ES-I3 (cell line): ENCODE measurements at regions not wholly inside any gene's neighbourhood (a gene's known extent, or its start where the extent isn't known, plus 50 kb on each side); places are given as distances from the start of the nearest gene placed in this dataset.

Experiments
- H3K36me3 ChIP-seq: 2 replicates; pipeline ENCODE4 v1.6.1; 2013; ENCODE audit warnings: mild to moderate bottlenecking, low read length, control low read depth, moderate library complexity; ENCODE audit not compliant: insufficient read depth
- H3K4me1 ChIP-seq: 2 replicates; pipeline ENCODE4 v1.6.1; 2013; ENCODE audit warnings: mild to moderate bottlenecking, control low read depth, low read length; ENCODE audit not compliant: insufficient read depth
- H3K9ac ChIP-seq: 2 replicates; pipeline ENCODE4 v1.6.1; 2013; ENCODE audit warnings: low read depth, mild to moderate bottlenecking, low read length, moderate library complexity
- H3K9me3 ChIP-seq: 2 replicates; pipeline ENCODE4 v1.6.1; 2013; ENCODE audit warnings: mild to moderate bottlenecking, low read length, moderate library complexity; ENCODE audit not compliant: control insufficient read depth, insufficient read depth

DNA sequence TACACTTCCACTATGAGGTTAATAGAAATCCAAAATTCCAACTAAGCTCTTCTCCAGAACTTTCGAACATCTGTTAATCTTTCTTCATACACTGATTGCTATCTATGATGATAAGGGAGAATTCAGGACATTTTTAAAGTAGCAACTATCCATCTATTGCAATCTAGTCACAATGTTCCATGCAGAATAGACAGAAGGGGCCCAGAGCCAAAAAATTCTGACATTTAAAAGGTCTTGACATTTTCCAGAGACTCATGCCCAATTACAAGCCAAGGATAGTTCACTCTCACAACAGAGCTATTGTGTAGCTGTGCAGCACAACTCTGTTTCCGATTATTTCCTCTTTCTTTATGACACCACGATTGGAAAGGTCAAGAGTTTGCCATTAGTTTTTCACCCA is 999.7 kb upstream of the ALCAM start:
- Histone ChIP-seq H3K4me1 (no peaks in the 10 kb centered on the region), H3K36me3 (no peaks in the 10 kb centered on the region), H3K9me3 (no peaks in the 10 kb centered on the region; the same call in 1 of the 2 replicates), H3K9ac (no peak overlapping the region)

- Histone ChIP-seq H3K9ac (no peak overlapping the region), H3K4me1 (no peaks in the 10 kb centered on the region), H3K36me3 (no peaks in the 10 kb centered on the region), H3K9me3 (no peaks in the 10 kb centered on the region; the same call in 1 of the 2 replicates)
Observed at GRCh38 chr3:104368760-104369159, 997.9 kb upstream of the ALCAM start.

DNA sequence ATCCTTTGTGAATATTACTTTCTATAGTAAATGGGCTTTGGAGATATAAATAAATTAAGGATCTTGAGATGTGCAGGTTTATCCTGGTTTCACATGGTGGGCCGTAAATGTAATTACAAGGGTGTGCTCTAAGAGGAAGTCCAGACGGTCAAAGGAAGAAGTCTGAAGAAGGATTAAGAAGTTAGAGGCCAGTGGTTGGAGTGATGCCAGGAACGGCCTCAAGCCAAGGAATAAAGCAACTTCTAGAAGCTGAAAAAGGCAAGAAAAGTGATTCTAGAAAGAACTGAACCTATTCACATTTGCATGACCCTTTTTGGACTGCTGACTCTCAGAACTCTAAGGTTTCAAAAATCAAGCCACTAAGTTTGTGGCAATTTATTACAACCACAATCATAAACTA is 981.3 kb upstream of the ALCAM start:
- Histone ChIP-seq H3K9ac (no peak overlapping the region), H3K36me3 (no peaks in the 10 kb centered on the region), H3K4me1 (no peaks in the 10 kb centered on the region), H3K9me3 (no peaks in the 10 kb centered on the region)

- peaks cover 6% of the 10 kb centered on the region; the same call in 1 of the 2 replicates for H3K9me3 ChIP-seq
- H3K36me3 ChIP-seq: no peaks in the 10 kb centered on the region
- no peaks in the 10 kb centered on the region for H3K4me1 ChIP-seq
- no peak overlapping the region for H3K9ac ChIP-seq
Observed at GRCh38 chr3:104388619-104389018, 978.1 kb upstream of the ALCAM start.

- no peaks in the 10 kb centered on the region for H3K4me1 ChIP-seq
- H3K9ac ChIP-seq: no peak overlapping the region
- peaks cover 6% of the 10 kb centered on the region; the same call in 1 of the 2 replicates for H3K9me3 ChIP-seq
- no peaks in the 10 kb centered on the region for H3K36me3 ChIP-seq
Observed at GRCh38 chr3:104392327-104392726, 974.4 kb upstream of the ALCAM start.

DNA sequence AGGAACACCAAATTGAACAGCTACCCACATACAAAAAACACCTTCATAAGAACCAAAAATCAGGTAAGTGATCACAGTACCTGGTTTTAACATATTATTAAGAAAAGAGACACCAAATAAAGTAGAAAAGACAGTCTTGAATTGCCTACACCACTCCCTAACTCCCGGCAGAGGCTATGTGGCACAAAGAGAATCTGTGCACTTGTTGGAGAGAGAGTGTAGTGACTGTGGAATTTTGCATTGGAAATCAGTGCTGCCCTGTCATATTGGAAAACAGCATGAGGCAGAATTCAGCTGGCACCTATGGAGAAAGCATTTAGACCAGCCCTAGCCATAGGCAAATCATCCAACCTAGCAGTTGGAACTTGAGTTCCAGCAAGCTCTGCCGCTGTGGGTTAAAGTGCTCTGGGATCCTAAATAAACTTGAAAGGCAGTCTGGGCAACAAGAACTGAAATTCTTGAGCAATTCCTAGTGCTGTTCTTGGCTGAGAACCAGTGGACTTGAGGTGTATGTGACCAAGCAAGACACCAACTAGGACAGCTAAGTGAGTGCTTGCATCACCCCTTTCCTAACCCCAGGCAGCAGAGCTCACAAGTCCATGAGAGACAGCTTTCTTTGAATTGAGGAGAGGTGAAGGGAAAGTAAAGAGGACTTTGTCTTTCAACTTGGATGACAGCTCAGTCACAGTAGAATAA is 969.6 kb upstream of the ALCAM start:
- Histone ChIP-seq H3K36me3 (no peaks in the 10 kb centered on the region), H3K4me1 (no peaks in the 10 kb centered on the region), H3K9ac (no peak overlapping the region), H3K9me3 (no peaks in the 10 kb centered on the region; the same call in 1 of the 2 replicates)

- H3K36me3 ChIP-seq: no peaks in the 10 kb centered on the region
- no peaks in the 10 kb centered on the region; the same call in 1 of the 2 replicates for H3K9me3 ChIP-seq
- H3K9ac ChIP-seq: no peak overlapping the region
- no peaks in the 10 kb centered on the region for H3K4me1 ChIP-seq
Observed at GRCh38 chr3:104397713-104398112, 969.0 kb upstream of the ALCAM start.

DNA sequence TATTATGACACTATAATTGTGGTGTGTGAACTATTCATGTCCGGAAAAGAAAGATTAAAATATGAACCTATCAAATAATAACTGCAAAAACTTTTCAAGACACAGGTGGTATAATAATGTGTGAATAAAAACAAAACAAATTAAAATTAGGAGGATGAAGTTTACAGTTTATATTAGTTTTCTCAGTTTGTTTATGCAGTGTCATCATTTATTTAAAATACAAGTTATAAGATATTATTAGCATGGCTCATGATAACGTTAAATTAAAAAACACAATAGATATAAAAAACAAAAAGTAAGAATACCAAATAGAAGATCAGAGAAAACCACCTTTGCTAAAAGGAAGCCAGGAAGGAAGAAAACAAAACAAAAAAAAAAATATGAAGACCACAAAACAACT is 963.8 kb upstream of the ALCAM start:
- H3K36me3 ChIP-seq: no peaks in the 10 kb centered on the region
- H3K9me3 ChIP-seq: no peaks in the 10 kb centered on the region; the same call in 1 of the 2 replicates
- no peak overlapping the region for H3K9ac ChIP-seq
- no peaks in the 10 kb centered on the region for H3K4me1 ChIP-seq

- Histone ChIP-seq H3K9me3 (no peaks in the 10 kb centered on the region), H3K36me3 (no peaks in the 10 kb centered on the region; the same call in 1 of the 2 replicates), H3K9ac (no peak overlapping the region), H3K4me1 (no peaks in the 10 kb centered on the region)
Observed at GRCh38 chr3:104411757-104412156, 955.0 kb upstream of the ALCAM start.

GRCh38 chr3:104412608-104413580 is 953.8 kb upstream of the ALCAM start:
- H3K4me1 ChIP-seq: no peaks in the 10 kb centered on the region
- H3K9ac ChIP-seq: no peak overlapping the region
- no peaks in the 10 kb centered on the region for H3K9me3 ChIP-seq
- no peaks in the 10 kb centered on the region; the same call in 1 of the 2 replicates for H3K36me3 ChIP-seq

DNA sequence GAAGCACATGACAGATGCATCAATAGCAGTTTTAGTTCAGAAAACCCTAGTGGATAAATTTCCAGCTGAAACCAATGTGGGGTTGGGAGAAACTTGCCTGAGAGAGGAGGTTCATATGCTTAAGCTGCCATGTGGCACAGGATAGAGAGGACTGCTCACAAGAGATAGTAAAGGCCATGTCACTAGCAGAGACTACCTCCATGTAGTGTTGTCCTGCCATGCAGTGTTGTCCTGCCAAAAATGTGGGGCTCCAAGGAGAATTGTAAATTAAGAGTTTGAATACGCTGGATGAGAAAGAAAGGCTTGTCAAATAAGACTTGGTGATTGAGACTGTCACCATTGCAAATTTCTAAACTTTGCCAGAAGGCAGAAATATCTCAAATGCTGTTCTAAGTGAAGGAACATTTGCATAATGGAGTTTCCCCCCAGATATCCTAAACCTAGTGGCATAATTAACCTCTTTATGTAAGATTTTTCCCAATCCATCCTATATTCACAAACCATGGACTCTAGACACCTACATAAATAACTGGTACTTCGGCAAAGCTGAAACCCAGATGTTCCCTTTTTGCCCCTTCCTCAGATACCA is 938.3 kb upstream of the ALCAM start:
- Histone ChIP-seq H3K9ac (no peak overlapping the region), H3K36me3 (peaks cover 3% of the 10 kb centered on the region; the same call in 1 of the 2 replicates), H3K9me3 (no peaks in the 10 kb centered on the region; the same call in 1 of the 2 replicates), H3K4me1 (peaks cover 9% of the 10 kb centered on the region; the same call in 1 of the 2 replicates)

DNA sequence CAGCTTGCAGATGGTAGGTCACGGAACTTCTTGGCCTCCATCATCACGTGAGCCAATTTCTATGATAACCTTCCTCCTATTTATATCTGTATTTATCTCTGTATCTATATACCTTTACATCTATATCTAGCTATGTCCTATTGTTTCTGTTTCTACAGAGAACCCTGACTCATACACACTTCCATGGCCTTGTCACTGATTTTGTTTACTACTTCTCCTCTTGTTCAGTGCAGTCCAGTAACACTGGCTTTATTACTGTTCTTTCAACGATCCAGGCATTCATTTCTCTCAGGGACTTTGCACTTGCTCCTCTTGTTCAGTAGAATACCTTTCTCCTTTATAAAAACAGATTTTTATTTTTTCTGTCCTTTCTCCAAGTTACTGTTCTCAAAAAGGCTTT is 937.0 kb upstream of the ALCAM start:
- Histone ChIP-seq H3K9ac (no peak overlapping the region), H3K36me3 (peaks cover 4% of the 10 kb centered on the region; the same call in 1 of the 2 replicates), H3K4me1 (peaks cover 9% of the 10 kb centered on the region; the same call in 1 of the 2 replicates), H3K9me3 (no peaks in the 10 kb centered on the region; the same call in 1 of the 2 replicates)

GRCh38 chr3:104436506-104436905 is 930.2 kb upstream of the ALCAM start:
- H3K4me1 ChIP-seq: peaks cover 27% of the 10 kb centered on the region
- no peak overlapping the region for H3K9ac ChIP-seq

DNA sequence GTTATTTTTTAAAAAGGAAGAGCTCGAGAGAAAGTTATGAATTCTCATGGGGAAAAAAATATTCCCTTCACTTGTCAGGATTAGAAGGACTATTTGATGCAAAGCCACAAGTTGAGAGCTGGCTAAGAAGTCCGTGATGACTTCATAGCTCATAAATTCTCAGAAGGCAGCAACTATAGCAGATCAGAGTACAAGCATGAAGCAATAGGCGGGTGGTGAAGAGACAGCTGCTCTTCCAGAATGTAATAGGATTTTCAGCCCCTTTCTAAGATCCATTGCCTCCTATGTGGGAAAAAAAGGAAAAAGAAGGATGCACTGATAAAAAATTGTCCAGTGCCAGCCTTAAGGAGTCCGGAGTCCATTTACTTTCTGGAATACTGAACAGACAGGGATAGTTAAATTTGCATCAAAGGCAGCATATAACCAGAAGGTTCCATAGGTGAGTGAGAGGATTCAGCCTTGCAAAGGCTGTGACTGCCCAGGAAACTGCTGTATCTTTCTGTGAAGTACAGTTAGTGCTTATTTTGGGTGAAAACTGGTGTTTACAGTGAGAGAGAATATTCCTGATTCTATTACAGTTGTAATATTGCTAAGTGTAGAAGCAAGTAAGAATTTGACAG is 929.5 kb upstream of the ALCAM start:
- peaks cover 27% of the 10 kb centered on the region for H3K4me1 ChIP-seq
- 0 out of 2 replicates have a peak, but pooled peaks cover 4% of the 10 kb centered on the region for H3K36me3 ChIP-seq
- no peaks in the 10 kb centered on the region; the same call in 1 of the 2 replicates for H3K9me3 ChIP-seq
- H3K9ac ChIP-seq: peak overlapping the region; percentile 29

More at GRCh38 chr3:104436506-104436905, 930.2 kb upstream of the ALCAM start:
- H3K9me3 ChIP-seq: no peaks in the 10 kb centered on the region; the same call in 1 of the 2 replicates
- 0 out of 2 replicates have a peak, but pooled peaks cover 4% of the 10 kb centered on the region for H3K36me3 ChIP-seq
